GM18870 (cell line): ENCODE measurements at regions not wholly inside any gene's neighbourhood (a gene's known extent, or its start where the extent isn't known, plus 50 kb on each side); places are given as distances from the start of the nearest gene placed in this dataset.
A peak's percentile ranks its signal among the peaks of the same experiment; 100 is the strongest.

Experiments
- ATAC-seq: cut with Tn5 transposase; IDR thresholded peaks from one replicate; pipeline ENCODE4 v1.9.1; 2021; ENCODE audit warnings: moderate library complexity; ENCODE audit not compliant: unreplicated experiment

GRCh38 chr3:22106213-22106896, 355.3 kb upstream of the ZNF385D start:
- ATAC-seq, result no peak

DNA sequence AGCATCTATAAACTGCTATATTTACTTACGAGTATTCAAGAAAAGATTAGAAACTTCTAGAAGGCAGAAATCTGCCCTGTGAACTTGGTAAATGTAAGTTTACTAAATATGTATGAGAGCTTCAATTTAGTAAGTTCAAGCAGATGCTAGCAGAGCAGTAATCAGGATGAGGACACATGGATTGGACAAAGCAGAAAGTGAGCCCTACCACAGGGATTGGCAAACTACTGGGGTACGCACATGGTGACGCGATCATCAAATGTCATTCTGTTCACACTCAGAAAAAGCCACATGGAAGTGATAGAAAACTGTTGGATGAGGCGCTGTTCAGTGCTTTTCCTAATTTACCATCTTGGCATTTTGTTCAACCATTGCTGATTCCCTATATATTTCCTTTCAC, 360.2 kb upstream of the ZNF385D start:
- no peak for ATAC-seq

DNA sequence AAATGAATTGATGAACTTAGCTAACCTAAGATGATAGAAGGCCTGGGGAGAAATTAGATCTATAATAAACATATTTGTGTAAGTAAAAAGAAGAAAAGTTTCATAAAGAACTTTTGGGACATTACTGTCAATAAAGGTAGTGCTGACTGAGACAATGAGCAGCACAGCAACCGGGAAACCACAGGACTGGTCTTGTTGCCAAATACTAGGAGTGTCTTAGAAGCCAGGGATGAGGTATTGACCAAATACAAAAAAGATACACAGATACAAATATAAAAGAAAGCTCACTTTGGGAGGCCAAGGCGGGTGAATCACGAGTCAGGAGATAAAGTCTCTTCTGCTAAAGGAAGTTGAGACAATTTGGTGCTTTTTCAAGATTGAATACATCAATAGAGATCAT, 362.4 kb upstream of the ZNF385D start:
- no peak for ATAC-seq

GRCh38 chr3:22115581-22115980, 364.6 kb upstream of the ZNF385D start:
- no peak for ATAC-seq

- ATAC-seq, result no peak
Observed at GRCh38 chr3:22117091-22117490, 366.1 kb upstream of the ZNF385D start.

- no peak for ATAC-seq
Observed at GRCh38 chr3:22117751-22118346, 366.8 kb upstream of the ZNF385D start.

DNA sequence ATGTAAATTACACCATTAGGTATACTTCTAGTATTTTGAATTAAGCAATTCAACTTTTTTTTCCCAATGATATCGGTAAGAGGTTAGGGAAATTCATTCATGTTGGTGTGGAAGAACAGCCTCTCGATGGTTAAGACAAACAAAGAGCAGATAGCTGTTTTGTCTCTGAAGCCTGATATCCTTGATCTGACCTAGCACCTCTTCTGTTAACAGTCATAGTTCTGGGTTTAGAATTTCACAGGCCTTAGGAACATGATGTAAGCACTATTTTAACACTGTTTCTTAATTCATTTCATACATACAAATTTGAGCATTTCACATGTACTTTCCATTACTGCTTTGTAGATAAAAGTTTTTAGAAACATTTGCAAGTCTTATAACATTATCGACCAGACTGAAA, 367.5 kb upstream of the ZNF385D start:
- ATAC-seq, result no peak

DNA sequence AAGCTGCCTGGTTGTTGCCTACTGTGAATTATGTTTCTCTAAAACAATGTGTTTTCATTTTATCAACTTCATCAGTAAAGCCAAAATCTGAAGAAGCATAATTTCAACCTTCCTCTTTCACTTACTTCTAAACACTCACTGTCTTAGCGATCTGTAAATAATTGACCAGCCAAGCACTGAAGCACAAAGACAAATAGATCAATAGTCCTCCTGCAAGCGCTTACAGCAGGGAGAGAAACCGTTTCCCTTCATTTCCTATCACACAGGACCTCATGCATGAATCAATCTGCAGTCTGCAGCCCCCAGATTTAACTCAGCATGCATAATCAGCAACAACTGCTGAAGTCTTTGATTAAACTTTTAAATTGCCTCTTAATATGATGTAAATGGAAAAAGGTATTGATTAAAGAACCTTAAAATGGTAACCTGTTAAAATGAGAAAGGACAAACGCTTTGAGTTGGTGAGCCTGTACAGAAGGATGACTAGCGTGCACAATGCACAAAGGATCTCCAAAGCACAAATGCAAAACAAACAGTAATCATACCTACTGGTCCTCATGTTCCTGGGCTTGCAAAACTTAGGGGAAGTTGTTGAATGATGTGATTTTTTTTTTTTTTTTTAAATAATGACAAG, 370.2 kb upstream of the ZNF385D start:
- peak; percentile 76 for ATAC-seq

- peak; percentile 84 for ATAC-seq
Observed at GRCh38 chr3:22122567-22122966, 371.6 kb upstream of the ZNF385D start.

DNA sequence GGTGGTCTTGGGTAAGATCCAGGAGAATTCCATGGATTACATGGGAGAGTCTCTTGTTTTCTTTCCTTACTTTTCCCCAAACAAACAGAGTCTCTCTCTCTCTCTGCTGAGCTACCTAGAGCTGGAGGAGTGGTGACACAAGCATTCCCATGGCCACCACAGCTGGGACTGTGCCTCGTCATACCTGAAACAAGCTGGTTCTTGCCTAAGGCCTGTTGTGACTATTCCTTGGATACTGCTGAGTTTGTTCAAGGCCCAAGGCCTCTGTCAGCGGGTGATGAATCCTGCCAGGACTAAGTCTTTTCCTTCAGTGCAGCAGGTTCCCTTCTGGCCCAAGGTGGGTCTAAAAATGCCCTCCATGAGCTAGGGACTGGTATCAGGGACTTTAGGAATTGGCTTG, 378.1 kb upstream of the ZNF385D start:
- ATAC-seq, result no peak

- no peak for ATAC-seq
Observed at GRCh38 chr3:22141769-22142168, 390.8 kb upstream of the ZNF385D start.

DNA sequence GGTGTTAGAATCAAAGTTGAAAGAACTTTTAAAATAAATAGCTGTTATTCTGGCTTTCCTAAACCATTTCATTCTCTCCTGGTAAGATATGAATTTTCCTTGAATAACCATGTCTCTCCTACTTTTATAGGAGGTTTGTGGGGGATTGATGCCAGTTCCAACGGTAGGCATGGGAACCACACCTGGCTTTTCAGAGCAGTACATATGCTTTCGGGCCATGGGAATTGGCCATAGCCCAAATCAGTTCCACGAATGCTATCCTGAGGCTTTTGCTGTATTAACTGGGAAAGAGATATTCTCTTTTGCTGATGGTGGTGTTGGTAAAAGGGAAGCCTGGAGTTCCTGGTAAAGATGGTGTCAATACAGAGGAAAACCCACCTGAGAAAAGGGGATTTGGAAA, 396.2 kb upstream of the ZNF385D start:
- ATAC-seq, result no peak

DNA sequence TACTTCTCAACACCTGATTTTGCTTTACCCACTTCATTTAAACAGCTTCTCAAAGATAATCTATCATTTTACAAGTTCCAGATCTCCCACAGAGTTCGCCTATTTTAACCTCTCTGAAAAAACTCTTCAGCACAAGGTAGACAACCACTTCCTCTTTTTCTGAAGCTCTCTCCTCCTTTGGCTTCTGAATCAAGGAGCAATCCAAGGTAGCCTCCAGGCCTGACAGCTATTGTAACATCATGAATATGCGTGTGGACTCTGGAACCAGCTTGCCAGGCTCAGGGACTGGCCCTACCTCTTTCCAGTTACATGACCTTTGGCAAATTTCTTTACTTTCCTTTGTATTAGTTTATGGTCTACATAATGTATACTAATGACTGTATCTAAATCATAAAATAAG, 405.9 kb upstream of the ZNF385D start:
- no peak for ATAC-seq

DNA sequence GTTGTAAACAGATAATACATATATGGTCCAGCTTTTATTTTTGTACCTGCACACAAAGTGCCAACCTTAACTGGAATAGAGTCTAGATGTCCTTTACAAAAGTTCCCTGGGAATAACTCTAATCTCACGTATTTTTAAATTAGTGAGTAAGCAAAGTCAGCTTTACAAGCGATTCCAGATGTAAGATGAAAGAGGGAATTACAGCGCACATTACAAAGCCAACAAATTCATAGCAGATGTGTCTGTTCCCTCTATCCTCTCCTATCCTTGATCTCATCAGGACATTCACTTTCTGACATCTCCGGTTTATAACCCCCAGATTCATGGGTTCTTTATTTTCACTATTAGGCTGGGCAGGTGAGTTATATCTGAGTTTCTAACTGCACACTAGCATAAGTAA, 406.8 kb upstream of the ZNF385D start:
- ATAC-seq, result no peak

DNA sequence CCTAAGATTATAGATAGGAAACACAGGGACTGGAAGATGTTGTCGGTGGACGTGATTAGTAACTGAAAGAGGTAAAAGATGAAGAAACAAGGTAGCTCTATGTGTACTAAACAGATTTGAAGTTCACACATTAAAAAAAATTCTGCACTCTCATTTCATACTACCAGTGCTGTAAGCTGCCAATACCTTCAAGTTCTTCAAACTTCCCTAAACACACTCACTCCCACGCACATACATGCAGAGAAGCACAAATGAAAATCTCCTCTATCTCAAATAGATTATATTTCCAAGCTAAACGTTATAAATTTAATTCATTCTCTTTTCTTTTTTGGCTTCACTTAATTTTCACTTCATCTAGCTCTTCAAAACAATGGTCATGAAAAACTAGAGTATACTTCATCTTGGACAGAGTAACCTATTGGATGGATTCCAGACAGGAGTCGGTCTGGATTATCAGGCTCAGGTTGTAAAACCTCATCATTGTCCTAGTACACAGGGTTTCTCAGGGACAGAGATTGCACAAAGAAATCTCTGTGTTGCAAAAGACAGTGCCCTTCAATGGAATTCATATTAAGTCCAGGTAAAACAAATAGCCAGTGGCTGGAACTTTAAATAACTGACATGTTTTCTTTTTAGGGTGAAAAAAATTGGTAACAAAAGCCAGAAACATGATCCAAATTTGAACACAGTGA, 408.1 kb upstream of the ZNF385D start:
- ATAC-seq, result no peak

DNA sequence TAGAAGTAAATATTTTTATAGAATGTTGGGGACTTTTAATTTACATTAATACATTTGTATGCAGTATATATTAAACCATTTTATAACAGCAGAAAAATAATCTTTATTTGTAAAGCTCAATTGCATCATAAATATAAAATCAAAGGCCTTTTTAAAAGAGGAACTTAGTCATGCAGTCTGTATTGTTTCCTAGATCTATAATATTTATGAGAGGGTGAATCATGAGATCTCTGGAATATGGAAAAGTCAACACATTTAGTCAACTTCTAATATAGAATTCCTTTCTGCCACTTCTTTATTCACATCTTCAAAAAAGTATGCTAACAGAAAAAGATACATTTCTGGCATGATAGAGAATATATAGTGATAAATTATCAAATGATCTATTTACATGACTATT, 410.3 kb upstream of the ZNF385D start:
- no peak for ATAC-seq

DNA sequence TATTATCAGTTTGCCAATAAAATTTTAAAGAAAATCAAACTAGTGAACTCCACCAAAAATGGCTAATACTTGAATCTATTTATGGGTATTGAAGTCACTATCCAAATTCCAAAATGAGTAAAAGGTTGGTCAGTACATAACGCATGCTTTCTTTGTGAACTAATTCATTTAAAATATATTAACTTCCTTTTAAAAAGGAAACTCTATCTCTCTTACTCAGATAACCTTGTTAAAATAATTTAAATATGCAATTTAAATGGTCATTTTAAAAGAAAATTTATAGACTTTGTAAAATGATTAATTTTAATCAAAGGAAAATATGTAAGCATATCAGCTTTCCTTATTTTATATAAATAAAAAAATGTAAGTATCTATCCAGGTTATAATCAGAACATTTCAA, 419.4 kb upstream of the ZNF385D start:
- ATAC-seq, result no peak

DNA sequence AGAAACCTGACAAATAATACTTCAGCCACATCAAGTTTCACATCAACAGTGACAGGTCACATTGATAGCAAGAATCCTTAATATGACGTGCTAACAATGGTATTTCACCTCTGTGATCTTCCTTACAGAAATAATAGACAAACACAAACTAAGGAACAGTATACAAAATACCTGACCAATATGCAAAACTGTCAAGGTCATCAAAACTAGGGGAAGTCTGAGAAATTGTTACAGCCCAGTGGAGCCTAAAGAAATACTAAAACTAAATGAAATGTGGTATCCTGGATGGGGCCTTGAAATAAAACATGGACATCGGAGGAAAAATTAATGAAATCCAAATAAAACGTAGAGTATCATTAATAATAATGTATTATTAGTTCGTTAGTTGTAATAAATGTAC, 422.0 kb upstream of the ZNF385D start:
- ATAC-seq, result no peak

DNA sequence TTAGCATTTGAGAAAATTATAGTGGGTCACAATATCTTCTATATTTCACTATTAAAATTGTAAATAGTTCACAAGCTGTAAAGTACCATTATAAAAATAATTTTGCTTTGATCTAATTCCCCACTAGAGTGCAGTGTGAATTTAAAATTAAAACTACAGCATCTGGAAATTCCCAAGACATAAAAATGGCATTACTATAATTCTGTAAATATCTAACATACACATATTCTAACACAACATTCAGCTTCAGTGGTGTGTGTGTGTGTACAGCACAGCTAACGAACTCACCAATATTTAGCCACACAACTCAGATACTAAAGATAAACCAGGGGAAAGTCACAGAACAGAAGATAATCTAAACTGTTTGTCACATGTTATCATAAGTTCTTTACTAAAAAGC, 424.9 kb upstream of the ZNF385D start:
- ATAC-seq, result no peak

- no peak for ATAC-seq
Observed at GRCh38 chr3:22176911-22177310, 425.9 kb upstream of the ZNF385D start.

DNA sequence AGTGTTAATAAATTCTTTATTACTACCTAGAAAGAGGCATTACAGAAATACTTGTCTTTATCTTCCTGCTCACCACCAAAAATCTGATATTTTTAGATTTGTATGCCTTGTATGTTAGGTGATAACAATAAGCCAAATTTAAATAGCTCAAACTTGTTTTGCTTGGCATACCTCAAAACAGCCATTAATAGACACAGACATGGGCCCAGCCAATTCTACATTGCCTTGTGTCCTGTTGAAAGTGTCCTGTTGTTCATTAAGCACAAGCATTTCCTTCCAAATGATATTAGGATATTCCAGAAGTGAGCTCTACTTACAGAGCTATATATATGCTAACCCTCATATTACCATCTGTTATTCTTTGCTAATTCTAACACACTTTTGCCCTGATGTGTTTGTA, 438.6 kb upstream of the ZNF385D start:
- ATAC-seq, result no peak

DNA sequence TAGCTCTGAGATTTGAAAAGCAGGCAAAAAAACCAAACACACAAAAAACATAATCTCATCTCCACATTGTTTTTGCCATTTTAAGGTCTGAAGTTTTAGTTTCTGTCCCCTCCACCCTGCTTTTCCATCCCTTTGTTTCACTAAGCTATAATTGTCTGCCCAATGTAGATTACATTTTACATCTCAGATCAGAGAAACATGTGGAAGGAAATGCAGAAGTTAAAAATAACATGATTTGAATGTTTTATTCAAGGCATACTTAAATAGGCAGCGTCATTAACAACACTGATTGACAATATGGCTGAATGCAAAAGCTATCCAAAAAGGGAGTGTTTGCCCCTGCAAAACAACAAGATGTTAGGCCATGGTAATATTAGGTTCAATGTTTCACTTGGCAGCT, 448.1 kb upstream of the ZNF385D start:
- ATAC-seq, result no peak
